ENCODE measurements at regions not wholly inside any gene's neighbourhood (a gene's known extent, or its start where the extent isn't known, plus 50 kb on each side); places are given as distances from the start of the nearest gene placed in this dataset.

GRCh38 chr11:103541186-103541795, 432.1 kb downstream of the DYNC2H1 start:
- no peak overlapping the region for H3K4me3 ChIP-seq (ENCODE audit: low read depth, low read length)
- TF ChIP-seq CTCF (IDR thresholded peaks at IDR 0.05; ENCODE audit: control insufficient read depth, extremely low read depth, insufficient read depth), result no peak
- DNase-seq (ENCODE audit: low read depth), result no peak

- TF ChIP-seq CTCF (IDR thresholded peaks at IDR 0.05; ENCODE audit: control insufficient read depth, extremely low read depth, insufficient read depth), result no peak
- no peak for DNase-seq (ENCODE audit: low read depth)
- no peak overlapping the region for H3K4me3 ChIP-seq (ENCODE audit: low read depth, low read length)
These were observed 433.6 kb downstream of the DYNC2H1 start for GRCh38 chr11:103542851-103543250.

GRCh38 chr11:103543456-103543855, 434.2 kb downstream of the DYNC2H1 start:
- no peak for DNase-seq (ENCODE audit: low read depth)
- H3K4me3 ChIP-seq (ENCODE audit: low read depth, low read length), result no peak overlapping the region
- TF ChIP-seq CTCF (IDR thresholded peaks at IDR 0.05; ENCODE audit: control insufficient read depth, extremely low read depth, insufficient read depth), result no peak

- TF ChIP-seq CTCF (IDR thresholded peaks at IDR 0.05; ENCODE audit: control insufficient read depth, extremely low read depth, insufficient read depth), result no peak
- no peak overlapping the region for H3K4me3 ChIP-seq (ENCODE audit: low read depth, low read length)
- no peak for DNase-seq (ENCODE audit: low read depth)
These were observed 435.6 kb downstream of the DYNC2H1 start for GRCh38 chr11:103544874-103545273.

- H3K4me3 ChIP-seq (ENCODE audit: low read depth, low read length), result no peak overlapping the region
- no peak for TF ChIP-seq CTCF (IDR thresholded peaks at IDR 0.05; ENCODE audit: control insufficient read depth, extremely low read depth, insufficient read depth)
- no peak for DNase-seq (ENCODE audit: low read depth)
These were observed 436.3 kb downstream of the DYNC2H1 start for GRCh38 chr11:103545551-103545950.

- no peak for TF ChIP-seq CTCF (IDR thresholded peaks at IDR 0.05; ENCODE audit: control insufficient read depth, extremely low read depth, insufficient read depth)
- no peak overlapping the region for H3K4me3 ChIP-seq (ENCODE audit: low read depth, low read length)
- DNase-seq (ENCODE audit: low read depth), result no peak
These were observed 437.0 kb downstream of the DYNC2H1 start for GRCh38 chr11:103546236-103546635.

GRCh38 chr11:103547024-103547423, 437.8 kb downstream of the DYNC2H1 start:
- DNase-seq (ENCODE audit: low read depth), result no peak
- H3K4me3 ChIP-seq (ENCODE audit: low read depth, low read length), result no peak overlapping the region
- TF ChIP-seq CTCF (IDR thresholded peaks at IDR 0.05; ENCODE audit: control insufficient read depth, extremely low read depth, insufficient read depth), result no peak
